ENCODE measurements at regions not wholly inside any gene's neighbourhood (a gene's known extent, or its start where the extent isn't known, plus 50 kb on each side); places are given as distances from the start of the nearest gene placed in this dataset.

DNA sequence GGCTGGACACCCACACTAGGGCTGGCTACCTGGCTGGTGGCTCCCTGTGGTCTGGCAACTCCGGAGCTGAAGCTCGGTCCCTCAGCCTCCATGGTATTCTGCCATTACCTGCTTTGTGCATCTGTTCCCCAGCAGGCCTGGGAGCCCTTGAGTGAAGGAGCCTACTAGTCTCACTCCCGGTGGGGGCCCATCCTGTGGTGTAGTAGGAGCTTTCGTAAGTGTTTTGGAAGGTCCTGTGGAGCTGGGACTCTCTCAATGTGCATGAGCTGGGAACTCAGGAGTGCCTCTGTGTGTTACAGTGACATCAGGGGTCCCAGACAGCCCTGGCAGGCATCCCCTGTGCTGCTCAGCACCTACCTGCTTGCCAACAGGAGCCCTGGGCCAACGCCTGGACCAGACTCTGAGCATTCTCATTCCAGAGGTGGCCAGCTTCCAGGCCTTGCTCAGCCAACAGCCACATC, 267.1 kb downstream of the GADD45G start:
- POLR2A ChIA-PET = no interaction called here

DNA sequence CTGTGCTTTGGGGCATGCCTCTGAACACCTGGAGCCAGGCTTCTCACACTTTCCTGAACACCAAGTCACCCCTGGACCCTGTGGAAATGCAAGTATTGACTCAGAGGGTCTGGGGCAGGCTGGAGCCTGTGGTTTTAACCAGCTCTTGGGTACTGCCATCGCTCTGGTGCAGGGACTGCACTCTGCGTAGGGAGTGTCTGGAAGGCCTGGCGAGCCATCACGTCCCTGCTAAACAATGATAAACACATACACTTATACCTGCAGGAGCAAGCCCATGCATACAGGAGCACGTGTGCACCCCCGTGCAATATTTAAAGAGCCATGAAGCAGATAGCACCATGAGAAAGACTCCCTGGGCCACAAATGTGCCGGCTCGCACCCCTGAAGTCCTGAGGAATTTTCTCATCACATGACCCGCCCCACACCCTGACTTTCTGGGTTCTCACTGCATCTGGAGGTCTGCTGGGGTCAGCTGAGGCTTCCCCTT, 267.7 kb downstream of the GADD45G start:
- Histone ChIP-seq H3K9me3 (ENCODE audit: control insufficient read depth, insufficient read depth, low read depth, low read length) (no peaks in the 10 kb centered on the region), H3K4me1 (ENCODE audit: control insufficient read depth, insufficient read depth, low read length) (no peaks in the 10 kb centered on the region), H3K4me3 (ENCODE audit: low read depth, low read length) (no peak overlapping the region), H3K36me3 (ENCODE audit: control insufficient read depth in 2 of 2, insufficient read depth in 1 of 2, low read length in 2 of 2) (no peaks in the 10 kb centered on the region), H3K27ac (ENCODE audit: extremely low read depth, low read depth, low read length) (no peak overlapping the region)
- TF ChIP-seq KLF17 (tag by site-specific recombination; IDR thresholded peaks at IDR 0.05) (no peak), ZNF433 (tag by site-specific recombination; IDR thresholded peaks at IDR 0.05; ENCODE audit: low read depth) (no peak), ZNF138 (tag by site-specific recombination; IDR thresholded peaks at IDR 0.05; ENCODE audit: borderline replicate concordance) (no peak), ZNF121 (tag by site-specific recombination; IDR thresholded peaks at IDR 0.05) (no peak), ZNF23 (tag by site-specific recombination; IDR thresholded peaks at IDR 0.05; ENCODE audit: borderline replicate concordance) (no peak), ZSCAN23 (tag by site-specific recombination; IDR thresholded peaks at IDR 0.05) (no peak), ZNF350 (tag by site-specific recombination; IDR thresholded peaks at IDR 0.05) (no peak), ZNF416 (tag by site-specific recombination; IDR thresholded peaks at IDR 0.05) (no peak), ZNF214 (tag by site-specific recombination; IDR thresholded peaks at IDR 0.05; ENCODE audit: borderline replicate concordance) (no peak), ZSCAN16 (tag by site-specific recombination; IDR thresholded peaks at IDR 0.05) (no peak), ZNF391 (tag by site-specific recombination; IDR thresholded peaks at IDR 0.05; ENCODE audit: borderline replicate concordance, low read depth) (no peak), ZNF571 (tag by site-specific recombination; IDR thresholded peaks at IDR 0.05) (no peak), ZNF26 (tag by site-specific recombination; IDR thresholded peaks at IDR 0.05) (no peak), HOXD13 (CRISPR knock-in tag; IDR thresholded peaks at IDR 0.05; ENCODE audit: borderline replicate concordance) (no peak), ZNF335 (tag by site-specific recombination; conservative IDR thresholded peaks at IDR 0.05) (no peak), ZNF157 (tag by site-specific recombination; IDR thresholded peaks at IDR 0.05) (no peak)
- TF ChIP-seq, protein P1, sequence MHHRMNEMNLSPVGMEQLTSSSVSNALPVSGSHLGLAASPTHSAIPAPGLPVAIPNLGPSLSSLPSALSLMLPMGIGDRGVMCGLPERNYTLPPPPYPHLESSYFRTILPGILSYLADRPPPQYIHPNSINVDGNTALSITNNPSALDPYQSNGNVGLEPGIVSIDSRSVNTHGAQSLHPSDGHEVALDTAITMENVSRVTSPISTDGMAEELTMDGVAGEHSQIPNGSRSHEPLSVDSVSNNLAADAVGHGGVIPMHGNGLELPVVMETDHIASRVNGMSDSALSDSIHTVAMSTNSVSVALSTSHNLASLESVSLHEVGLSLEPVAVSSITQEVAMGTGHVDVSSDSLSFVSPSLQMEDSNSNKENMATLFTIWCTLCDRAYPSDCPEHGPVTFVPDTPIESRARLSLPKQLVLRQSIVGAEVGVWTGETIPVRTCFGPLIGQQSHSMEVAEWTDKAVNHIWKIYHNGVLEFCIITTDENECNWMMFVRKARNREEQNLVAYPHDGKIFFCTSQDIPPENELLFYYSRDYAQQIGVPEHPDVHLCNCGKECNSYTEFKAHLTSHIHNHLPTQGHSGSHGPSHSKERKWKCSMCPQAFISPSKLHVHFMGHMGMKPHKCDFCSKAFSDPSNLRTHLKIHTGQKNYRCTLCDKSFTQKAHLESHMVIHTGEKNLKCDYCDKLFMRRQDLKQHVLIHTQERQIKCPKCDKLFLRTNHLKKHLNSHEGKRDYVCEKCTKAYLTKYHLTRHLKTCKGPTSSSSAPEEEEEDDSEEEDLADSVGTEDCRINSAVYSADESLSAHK (tag by site-specific recombination; IDR thresholded peaks at IDR 0.05) = no peak
- TF ChIP-seq, protein P2, sequence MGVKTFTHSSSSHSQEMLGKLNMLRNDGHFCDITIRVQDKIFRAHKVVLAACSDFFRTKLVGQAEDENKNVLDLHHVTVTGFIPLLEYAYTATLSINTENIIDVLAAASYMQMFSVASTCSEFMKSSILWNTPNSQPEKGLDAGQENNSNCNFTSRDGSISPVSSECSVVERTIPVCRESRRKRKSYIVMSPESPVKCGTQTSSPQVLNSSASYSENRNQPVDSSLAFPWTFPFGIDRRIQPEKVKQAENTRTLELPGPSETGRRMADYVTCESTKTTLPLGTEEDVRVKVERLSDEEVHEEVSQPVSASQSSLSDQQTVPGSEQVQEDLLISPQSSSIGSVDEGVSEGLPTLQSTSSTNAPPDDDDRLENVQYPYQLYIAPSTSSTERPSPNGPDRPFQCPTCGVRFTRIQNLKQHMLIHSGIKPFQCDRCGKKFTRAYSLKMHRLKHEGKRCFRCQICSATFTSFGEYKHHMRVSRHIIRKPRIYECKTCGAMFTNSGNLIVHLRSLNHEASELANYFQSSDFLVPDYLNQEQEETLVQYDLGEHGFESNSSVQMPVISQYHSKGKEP (tag by site-specific recombination; IDR thresholded peaks at IDR 0.05) = no peak
- CTCF ChIA-PET = no interaction called here
- POLR2A ChIA-PET = no interaction called here

More for the DNA sequence above, 267.1 kb downstream of the GADD45G start:
- CTCF ChIA-PET = no interaction called here
- Histone ChIP-seq H3K9me3 (ENCODE audit: control insufficient read depth, insufficient read depth, low read depth, low read length) (no peaks in the 10 kb centered on the region), H3K36me3 (ENCODE audit: control insufficient read depth in 2 of 2, insufficient read depth in 1 of 2, low read length in 2 of 2) (no peaks in the 10 kb centered on the region), H3K27ac (ENCODE audit: extremely low read depth, low read depth, low read length) (no peak overlapping the region), H3K4me3 (ENCODE audit: low read depth, low read length) (no peak overlapping the region), H3K4me1 (ENCODE audit: control insufficient read depth, insufficient read depth, low read length) (no peaks in the 10 kb centered on the region)
- TF ChIP-seq ZIC2 (tag by site-specific recombination; IDR thresholded peaks at IDR 0.05) (peak; percentile 55), OSR2 (tag by site-specific recombination; IDR thresholded peaks at IDR 0.05) (no peak), HOXC10 (CRISPR knock-in tag; IDR thresholded peaks at IDR 0.05) (no peak), ZNF169 (tag by site-specific recombination; IDR thresholded peaks at IDR 0.05) (no peak)
